HEK293 (cell line): ENCODE measurements at regions not wholly inside any gene's neighbourhood (a gene's known extent, or its start where the extent isn't known, plus 50 kb on each side); places are given as distances from the start of the nearest gene placed in this dataset.

Experiments used
- CTCF ChIA-PET: fragments of 350-600 bp; formaldehyde crosslinking; extraction: SDS; loops from one replicate; lab custom pipeline; 2021; ENCODE audit warnings: antibody characterized with exemption; lab: Yijun Ruan, JAX
- POLR2A ChIA-PET: fragments of 300-600 bp; formaldehyde crosslinking; extraction: SDS; loops from one replicate; lab custom pipeline; 2020; ENCODE audit warnings: antibody characterized with exemption, inconsistent platforms; lab: Yijun Ruan, JAX
- H3K27ac ChIP-seq: fragments of 200-500 bp; sonication (Bioruptor generic); 2 replicates; pipeline ENCODE4 v1.5.1; 2014; ENCODE audit warnings: low read depth, low read length, control low read depth, inconsistent platforms; ENCODE audit errors: extremely low read depth
- H3K36me3 ChIP-seq, 2 experiments: fragments of 200-500 bp in 1 of 2; sonication (Bioruptor generic) in 1 of 2; 1 replicate in 1 of 2; 2 replicates in 1 of 2; pipeline ENCODE4 v1.5.1; 2014 to 2017; ENCODE audit warnings: inconsistent platforms in 2 of 2, low read length in 2 of 2; ENCODE audit not compliant: control insufficient read depth in 2 of 2, insufficient read depth in 1 of 2
- H3K4me1 ChIP-seq: fragments of 200-500 bp; sonication (Bioruptor generic); 2 replicates; pipeline ENCODE4 v1.5.1; 2014; ENCODE audit warnings: mild to moderate bottlenecking, low read length, inconsistent platforms; ENCODE audit not compliant: control insufficient read depth, insufficient read depth
- H3K4me3 ChIP-seq: 2 replicates; pipeline ENCODE4 v1.5.1; 2011; ENCODE audit warnings: low read depth, mild to moderate bottlenecking, control low read depth, low read length, moderate library complexity
- H3K9me3 ChIP-seq: fragments of 200-500 bp; sonication (Bioruptor generic); 2 replicates; pipeline ENCODE4 v1.5.1; 2014; ENCODE audit warnings: low read depth, low read length, inconsistent platforms; ENCODE audit not compliant: control insufficient read depth, insufficient read depth
- HOXD13 ChIP-seq: sonication (generic); formaldehyde crosslinking; IDR thresholded peaks from 2 replicates; pipeline ENCODE4 v1.8.0; 2022; ENCODE audit warnings: missing genetic modification reagents, borderline replicate concordance
- MZF1 ChIP-seq: fragments of 450-650 bp; formaldehyde crosslinking; IDR thresholded peaks from 2 replicates; pipeline ENCODE4 v1.5.1; 2017; ENCODE audit warnings: missing biosample characterization, missing genetic modification characterization, borderline replicate concordance
- OVOL3 ChIP-seq: fragments of 450-650 bp; formaldehyde crosslinking; IDR thresholded peaks from 2 replicates; pipeline ENCODE4 v1.5.1; 2016; ENCODE audit warnings: missing biosample characterization, missing genetic modification characterization
- PRDM10 ChIP-seq: fragments of 450-650 bp; formaldehyde crosslinking; IDR thresholded peaks from 2 replicates; pipeline ENCODE4 v1.5.1; 2016; ENCODE audit warnings: missing biosample characterization, missing genetic modification characterization
- SP2 ChIP-seq: fragments of 450-650 bp; formaldehyde crosslinking; IDR thresholded peaks from 2 replicates; pipeline ENCODE4 v1.5.1; 2016; ENCODE audit warnings: missing biosample characterization, missing genetic modification characterization
- ZFP3 ChIP-seq: fragments of 450-650 bp; formaldehyde crosslinking; IDR thresholded peaks from 2 replicates; pipeline ENCODE4 v1.5.1; 2016; ENCODE audit warnings: low read depth, missing biosample characterization, missing genetic modification characterization
- ZNF114 ChIP-seq: fragments of 450-650 bp; formaldehyde crosslinking; IDR thresholded peaks from 2 replicates; pipeline ENCODE4 v1.5.0; 2017; ENCODE audit warnings: missing biosample characterization, missing genetic modification characterization
- ZNF155 ChIP-seq: fragments of 450-650 bp; formaldehyde crosslinking; IDR thresholded peaks from 2 replicates; pipeline ENCODE4 v1.5.1; 2016; ENCODE audit warnings: missing biosample characterization, missing genetic modification characterization
- ZNF18 ChIP-seq: fragments of 450-650 bp; formaldehyde crosslinking; IDR thresholded peaks from 2 replicates; pipeline ENCODE4 v1.5.1; 2016; ENCODE audit warnings: missing biosample characterization, missing genetic modification characterization
- ZNF184 ChIP-seq: fragments of 450-650 bp; IDR thresholded peaks from 2 replicates; pipeline ENCODE4 v1.5.1; 2018; ENCODE audit warnings: missing biosample characterization, mild to moderate bottlenecking, missing genetic modification characterization
- ZNF214 ChIP-seq: fragments of 450-650 bp; formaldehyde crosslinking; IDR thresholded peaks from 2 replicates; pipeline ENCODE4 v1.5.1; 2017; ENCODE audit warnings: missing biosample characterization, mild to moderate bottlenecking, missing genetic modification characterization, borderline replicate concordance
- ZNF248 ChIP-seq: fragments of 450-650 bp; formaldehyde crosslinking; IDR thresholded peaks from 2 replicates; pipeline ENCODE4 v1.5.1; 2017; ENCODE audit warnings: missing biosample characterization, missing genetic modification characterization
- ZNF394 ChIP-seq: fragments of 450-650 bp; formaldehyde crosslinking; IDR thresholded peaks from 2 replicates; pipeline ENCODE4 v1.5.1; 2016; ENCODE audit warnings: missing biosample characterization, missing genetic modification characterization, mild to moderate bottlenecking, moderate library complexity, borderline replicate concordance
- ZNF513 ChIP-seq: fragments of 450-650 bp; IDR thresholded peaks from 2 replicates; pipeline ENCODE4 v1.5.1; 2018; ENCODE audit warnings: missing biosample characterization, missing genetic modification characterization
- ZNF514 ChIP-seq: fragments of 450-650 bp; formaldehyde crosslinking; IDR thresholded peaks from 2 replicates; pipeline ENCODE4 v1.5.1; 2016; ENCODE audit warnings: missing biosample characterization, missing genetic modification characterization
- ZNF544 ChIP-seq: fragments of 450-650 bp; formaldehyde crosslinking; IDR thresholded peaks from 2 replicates; pipeline ENCODE4 v1.5.0; 2017; ENCODE audit warnings: missing biosample characterization, missing genetic modification characterization
- ZNF658 ChIP-seq: fragments of 450-650 bp; formaldehyde crosslinking; IDR thresholded peaks from 2 replicates; pipeline ENCODE4; 2016; ENCODE audit warnings: missing biosample characterization, missing genetic modification characterization

GRCh38 chr18:38756436-38756835 is 1190.8 kb upstream of the CELF4 start:
- ChIA-PET POLR2A (no interaction called here), CTCF (no interaction called here)
- no peaks in the 10 kb centered on the region for H3K9me3 ChIP-seq
- H3K4me3 ChIP-seq: no peak overlapping the region
- no peak overlapping the region for H3K27ac ChIP-seq
- TF ChIP-seq OVOL3 (tag by site-specific recombination): no peak
- no peaks in the 10 kb centered on the region for H3K36me3 ChIP-seq
- H3K4me1 ChIP-seq: no peaks in the 10 kb centered on the region

DNA sequence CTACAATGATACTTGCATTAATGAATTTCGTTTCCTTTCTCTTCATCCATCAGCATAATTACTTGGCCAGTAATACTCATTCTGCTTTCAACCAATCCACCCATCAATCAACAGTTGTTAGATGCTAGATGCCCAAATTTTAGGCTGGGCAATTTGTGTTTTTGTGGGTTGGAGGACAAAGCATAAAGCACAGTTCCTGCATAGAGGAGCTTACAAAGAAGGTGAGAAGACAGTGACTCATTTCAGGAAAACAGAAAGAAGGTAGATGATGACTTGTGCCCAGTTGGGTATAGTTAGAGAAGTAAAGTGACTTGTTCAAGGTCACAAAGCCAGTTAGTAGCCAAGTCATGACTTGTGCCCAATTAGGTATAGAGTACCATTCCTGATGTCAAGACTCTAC is 1186.8 kb upstream of the CELF4 start:
- Histone ChIP-seq H3K4me3 (no peak overlapping the region), H3K36me3 (no peaks in the 10 kb centered on the region), H3K9me3 (no peaks in the 10 kb centered on the region), H3K27ac (no peak overlapping the region), H3K4me1 (no peaks in the 10 kb centered on the region)
- ChIA-PET CTCF (interaction anchor here (0.6 kb wide), 1 partner anchor 1323 kb away, joined by 3 read pairs; no protein-coding TSS in a partner anchor), POLR2A (no interaction called here)
- no peak for TF ChIP-seq ZNF544 (tag by site-specific recombination)
- TF ChIP-seq ZNF658 (tag by site-specific recombination): no peak
- TF ChIP-seq ZNF248 (tag by site-specific recombination): no peak
- TF ChIP-seq MZF1 (tag by site-specific recombination): no peak
- no peak for TF ChIP-seq ZNF513 (tag by site-specific recombination)
- TF ChIP-seq ZNF155 (tag by site-specific recombination): no peak
- TF ChIP-seq SP2 (tag by site-specific recombination): no peak
- no peak for TF ChIP-seq ZNF114 (tag by site-specific recombination)
- no peak for TF ChIP-seq ZFP3 (tag by site-specific recombination)
- no peak for TF ChIP-seq ZNF514 (tag by site-specific recombination)
- no peak for TF ChIP-seq ZNF18 (tag by site-specific recombination)
- no peak for TF ChIP-seq PRDM10 (tag by site-specific recombination)
- TF ChIP-seq ZNF184 (tag by site-specific recombination): no peak
- TF ChIP-seq ZNF394 (tag by site-specific recombination): no peak
- no peak for TF ChIP-seq HOXD13 (CRISPR knock-in tag)
- TF ChIP-seq ZNF214 (tag by site-specific recombination): no peak
